AG09309 (cell line): ENCODE measurements at regions not wholly inside any gene's neighbourhood (a gene's known extent, or its start where the extent isn't known, plus 50 kb on each side); places are given as distances from the start of the nearest gene placed in this dataset.

Source experiments
- DNase-seq: peaks from one replicate; pipeline ENCODE4 v3.0.0-alpha.2; 2010; ENCODE audit warnings: low read depth
- H3K4me3 ChIP-seq: 2 replicates; pipeline ENCODE4 v1.5.1; 2011; ENCODE audit warnings: mild to moderate bottlenecking, low read depth, low read length, moderate library complexity; ENCODE audit not compliant: control insufficient read depth
- TF ChIP-seq, protein P1 (sequence below): IDR thresholded peaks from 2 replicates; pipeline ENCODE4 v1.5.1; 2011; ENCODE audit warnings: mild to moderate bottlenecking, low read depth, low read length, inconsistent platforms; ENCODE audit not compliant: insufficient read depth, control insufficient read depth; ENCODE audit errors: missing control alignments

DNA sequence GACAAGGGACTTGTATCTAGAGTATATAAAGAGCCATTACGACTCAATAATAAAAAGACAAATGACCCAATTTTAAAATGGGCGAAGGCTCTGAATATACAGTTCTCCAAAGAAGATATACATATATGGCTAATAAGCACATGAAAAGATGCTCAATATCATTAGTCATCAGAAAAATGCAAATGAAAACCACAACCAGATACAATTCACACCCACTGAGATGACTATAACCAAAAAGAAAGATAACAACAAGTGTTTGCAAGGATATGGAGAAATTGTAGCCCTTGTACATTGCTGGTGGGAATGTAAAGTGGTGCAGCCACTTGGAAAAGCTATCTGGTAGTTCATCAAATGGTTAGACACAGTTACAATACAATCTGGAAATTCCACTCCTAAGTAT is 96.3 kb downstream of the TRIM29 start:
- no peak for DNase-seq
- TF ChIP-seq, protein P1, sequence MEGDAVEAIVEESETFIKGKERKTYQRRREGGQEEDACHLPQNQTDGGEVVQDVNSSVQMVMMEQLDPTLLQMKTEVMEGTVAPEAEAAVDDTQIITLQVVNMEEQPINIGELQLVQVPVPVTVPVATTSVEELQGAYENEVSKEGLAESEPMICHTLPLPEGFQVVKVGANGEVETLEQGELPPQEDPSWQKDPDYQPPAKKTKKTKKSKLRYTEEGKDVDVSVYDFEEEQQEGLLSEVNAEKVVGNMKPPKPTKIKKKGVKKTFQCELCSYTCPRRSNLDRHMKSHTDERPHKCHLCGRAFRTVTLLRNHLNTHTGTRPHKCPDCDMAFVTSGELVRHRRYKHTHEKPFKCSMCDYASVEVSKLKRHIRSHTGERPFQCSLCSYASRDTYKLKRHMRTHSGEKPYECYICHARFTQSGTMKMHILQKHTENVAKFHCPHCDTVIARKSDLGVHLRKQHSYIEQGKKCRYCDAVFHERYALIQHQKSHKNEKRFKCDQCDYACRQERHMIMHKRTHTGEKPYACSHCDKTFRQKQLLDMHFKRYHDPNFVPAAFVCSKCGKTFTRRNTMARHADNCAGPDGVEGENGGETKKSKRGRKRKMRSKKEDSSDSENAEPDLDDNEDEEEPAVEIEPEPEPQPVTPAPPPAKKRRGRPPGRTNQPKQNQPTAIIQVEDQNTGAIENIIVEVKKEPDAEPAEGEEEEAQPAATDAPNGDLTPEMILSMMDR = no peak
- no peak overlapping the region for H3K4me3 ChIP-seq

DNA sequence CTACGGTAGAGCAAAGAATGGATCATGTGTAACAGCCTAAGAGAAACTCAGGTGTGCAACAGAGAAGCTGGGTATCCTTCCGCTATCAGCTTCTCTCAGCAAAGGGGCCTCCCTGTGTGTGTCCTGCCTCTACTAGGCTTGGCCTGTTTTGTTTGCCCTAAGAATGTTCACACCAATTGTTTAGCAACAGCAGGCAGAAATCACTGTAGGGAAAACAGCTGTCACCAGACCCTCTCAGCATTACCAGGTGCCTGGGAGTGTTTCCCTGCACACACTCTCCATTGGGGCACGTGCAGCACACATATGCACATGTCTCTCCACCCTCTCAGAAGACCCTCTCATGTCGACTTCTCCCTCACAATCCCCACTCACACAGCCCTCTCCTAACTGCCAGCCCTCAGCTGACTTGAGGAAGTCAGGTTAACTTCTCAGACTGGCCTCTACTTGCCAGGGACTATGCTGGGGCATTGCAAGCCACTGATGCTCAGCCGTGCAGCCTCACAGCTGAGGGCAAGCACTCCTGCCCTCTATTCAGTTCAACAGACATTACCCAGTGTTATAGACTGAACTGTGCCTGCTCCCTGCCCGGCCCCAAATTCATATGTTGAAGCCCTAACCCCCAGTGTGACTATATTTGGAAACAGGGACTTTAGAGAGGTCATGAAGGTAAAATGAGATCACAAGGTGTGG is 97.6 kb downstream of the TRIM29 start:
- TF ChIP-seq, protein P1 = no peak
- no peak for DNase-seq
- H3K4me3 ChIP-seq = no peak overlapping the region

DNA sequence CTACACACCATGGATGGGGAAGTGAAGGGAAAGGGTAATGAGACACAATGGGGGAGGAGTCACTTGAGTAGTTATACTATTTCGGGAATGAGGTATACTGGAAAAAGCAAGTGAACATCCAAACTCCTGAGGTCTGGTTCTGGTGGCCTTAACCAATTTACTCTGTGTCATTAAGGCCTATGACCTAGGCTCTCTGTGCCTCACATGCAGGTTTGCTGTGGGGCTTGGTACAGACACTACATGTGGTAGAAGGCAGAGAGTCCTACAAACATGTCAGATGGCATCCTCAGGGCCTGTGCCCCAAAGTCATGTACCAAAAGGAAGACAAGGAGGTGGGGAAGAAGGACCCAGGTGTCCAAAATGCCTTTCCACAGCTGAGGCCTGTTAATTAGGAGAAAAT is 98.9 kb downstream of the TRIM29 start:
- TF ChIP-seq, protein P1 = no peak
- no peak overlapping the region for H3K4me3 ChIP-seq
- no peak for DNase-seq

GRCh38 chr11:120037111-120037510 is 100.8 kb downstream of the TRIM29 start:
- TF ChIP-seq, protein P1 = no peak
- no peak overlapping the region for H3K4me3 ChIP-seq
- DNase-seq = no peak

GRCh38 chr11:120035756-120036155 is 102.2 kb downstream of the TRIM29 start:
- TF ChIP-seq, protein P1 = no peak

GRCh38 chr11:120034881-120035630 is 102.9 kb downstream of the TRIM29 start:
- H3K4me3 ChIP-seq = no peak overlapping the region
- DNase-seq = no peak
- TF ChIP-seq, protein P1 = no peak

More at GRCh38 chr11:120035756-120036155, 102.2 kb downstream of the TRIM29 start:
- H3K4me3 ChIP-seq = no peak overlapping the region
- DNase-seq = no peak
